Astrocyte of the hippocampus (primary cell): ENCODE measurements at regions not wholly inside any gene's neighbourhood (a gene's known extent, or its start where the extent isn't known, plus 50 kb on each side); places are given as distances from the start of the nearest gene placed in this dataset.

Experiments
- DNase-seq: peaks from one replicate; pipeline ENCODE4 v3.0.0; 2011; ENCODE audit warnings: low read depth, low spot score

DNA sequence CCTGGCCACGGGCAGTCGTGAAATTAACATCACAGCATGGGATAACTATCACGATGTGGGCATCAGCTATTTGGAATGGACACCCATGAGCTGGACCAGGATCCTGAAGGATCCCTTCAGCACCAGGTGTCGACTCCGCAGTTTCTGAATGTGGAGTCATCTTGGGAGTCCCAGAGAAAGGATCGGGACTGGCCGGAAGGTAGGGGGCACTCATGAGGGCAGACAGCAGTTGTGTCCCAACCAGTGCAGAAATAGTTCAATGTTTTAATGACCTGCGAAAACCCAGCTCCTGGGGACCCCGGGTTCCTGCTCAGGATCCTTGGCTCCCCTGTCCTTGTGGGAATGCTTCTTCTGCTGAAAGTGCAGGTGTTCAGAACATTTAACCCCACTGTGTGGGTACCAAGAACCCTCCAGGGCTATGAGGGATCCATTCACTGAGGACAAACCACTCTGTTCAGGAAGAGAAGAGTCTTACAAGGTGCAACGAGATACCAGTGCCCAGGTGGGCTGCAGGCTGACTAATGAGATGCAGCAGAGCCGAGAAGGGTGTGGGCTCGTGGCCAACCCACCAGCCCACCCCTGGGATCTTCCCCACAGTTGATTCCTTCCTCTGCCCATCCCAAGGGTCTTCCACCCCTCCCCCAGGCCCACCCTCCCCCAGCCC lies 154.8 kb downstream of the SALL1 start:
- DNase-seq: no peak

- no peak for DNase-seq
These were observed 156.1 kb downstream of the SALL1 start for GRCh38 chr16:50994995-50995394.

DNA sequence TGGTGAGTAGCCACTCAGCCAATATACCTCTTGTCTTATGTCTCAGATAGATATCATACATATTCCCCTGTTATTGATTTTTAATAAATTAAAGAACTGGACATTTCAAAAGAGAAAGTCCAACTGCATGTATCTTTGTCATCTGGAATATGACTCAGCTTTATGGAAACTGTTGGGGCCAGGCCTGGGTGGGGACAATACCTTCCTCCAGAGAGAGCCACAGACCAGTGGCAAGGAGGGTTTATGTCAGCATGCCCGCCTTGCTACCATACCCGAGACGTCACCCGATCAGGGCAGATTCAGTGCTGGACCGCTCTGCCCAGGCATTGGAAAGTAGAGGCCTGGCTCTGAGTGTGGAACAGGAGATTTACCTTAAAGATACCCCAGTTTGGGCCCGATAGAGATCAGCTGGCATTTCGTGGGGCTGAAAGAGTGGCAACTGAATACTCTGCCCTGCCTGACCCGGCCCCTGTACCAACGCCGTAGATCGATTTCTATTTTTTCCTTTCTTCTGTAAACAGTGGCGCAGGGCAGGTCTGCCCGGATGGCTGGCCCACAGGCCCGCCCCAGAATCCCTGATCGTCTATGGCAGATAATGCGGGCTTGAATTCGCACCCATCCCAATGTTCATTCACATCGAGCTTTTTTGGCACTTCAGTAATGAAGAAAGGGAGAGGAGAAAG lies 158.6 kb downstream of the SALL1 start:
- DNase-seq: no peak

GRCh38 chr16:50991436-50991835 lies 159.6 kb downstream of the SALL1 start:
- DNase-seq: no peak

GRCh38 chr16:50991006-50991405 lies 160.1 kb downstream of the SALL1 start:
- no peak for DNase-seq

DNA sequence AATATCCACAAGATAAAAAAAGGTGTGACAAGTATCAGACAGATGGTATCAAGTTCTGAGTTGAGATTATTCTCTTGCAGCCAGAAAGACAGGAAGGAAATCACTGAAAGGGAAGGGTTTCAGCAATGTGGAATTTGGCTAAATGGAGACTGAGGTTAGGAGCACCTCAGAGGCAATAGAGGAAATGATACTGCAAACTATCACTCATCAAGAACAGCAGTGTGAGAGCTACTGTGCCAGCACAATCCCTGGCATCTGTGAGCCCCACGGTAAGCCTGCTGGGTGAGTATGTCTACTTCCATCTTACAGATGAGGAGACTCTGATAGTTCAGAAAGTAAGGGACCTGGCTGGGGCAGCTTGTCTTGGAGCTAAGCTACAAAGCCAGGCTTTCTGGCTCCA lies 162.0 kb downstream of the SALL1 start:
- no peak for DNase-seq

DNA sequence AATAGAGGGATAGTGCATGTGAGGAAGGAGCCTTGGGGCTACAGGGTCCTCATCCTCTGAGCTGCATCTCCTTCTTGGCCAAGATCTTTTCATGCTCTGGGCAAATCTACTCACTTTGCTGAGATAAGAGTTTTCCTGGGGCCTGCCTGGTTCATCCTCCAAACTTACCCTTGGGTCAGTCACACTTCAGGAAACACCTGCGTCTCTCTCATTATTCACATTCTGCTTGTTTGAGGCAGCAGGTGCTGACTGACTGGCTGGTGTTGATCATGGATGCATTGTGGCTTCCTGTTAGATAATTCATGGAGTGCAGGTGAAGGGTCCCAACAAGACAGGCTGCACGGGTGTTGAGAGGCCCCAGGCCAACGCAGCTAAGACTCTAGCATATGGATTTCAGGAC lies 162.6 kb downstream of the SALL1 start:
- no peak for DNase-seq

DNA sequence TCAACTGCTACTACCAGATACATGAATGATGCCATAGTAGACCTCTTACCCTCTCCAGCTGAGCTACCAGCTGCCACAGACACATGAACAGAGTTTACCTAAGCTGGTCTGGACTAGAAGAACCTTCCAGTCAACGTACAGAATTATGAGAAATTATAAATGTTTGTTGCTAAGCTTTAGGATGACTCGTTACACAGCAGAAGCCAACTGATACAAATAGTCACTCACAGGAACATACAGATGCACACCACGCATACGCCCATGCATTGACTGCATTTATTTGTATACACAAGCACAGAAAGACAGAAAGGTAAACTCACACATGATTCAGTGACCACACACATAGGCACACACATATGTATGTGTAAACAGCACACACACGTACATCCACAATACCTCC lies 164.6 kb downstream of the SALL1 start:
- no peak for DNase-seq

GRCh38 chr16:50985733-50986132 lies 165.3 kb downstream of the SALL1 start:
- DNase-seq: no peak

DNA sequence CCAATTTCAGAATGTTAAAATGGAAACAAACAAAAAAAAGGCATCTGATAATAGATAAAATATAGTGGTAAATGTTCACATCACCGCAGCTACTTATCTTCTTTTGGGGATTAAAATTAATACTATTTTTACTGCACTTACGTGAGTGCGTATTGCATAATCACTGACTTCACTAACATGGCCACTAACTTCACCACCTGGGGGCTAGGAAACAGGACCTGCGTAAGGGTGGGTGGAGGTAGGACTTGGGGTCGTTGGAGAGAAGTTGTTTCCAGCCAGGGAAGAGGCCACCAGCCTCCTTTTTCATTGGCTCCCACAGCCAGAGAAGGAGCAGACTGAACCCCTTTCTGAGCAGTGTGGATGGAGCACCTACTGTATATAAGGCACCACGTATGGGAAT lies 166.4 kb downstream of the SALL1 start:
- DNase-seq: no peak

- DNase-seq: no peak
These were observed 168.3 kb downstream of the SALL1 start for GRCh38 chr16:50982808-50983207.

- DNase-seq: no peak
These were observed 169.1 kb downstream of the SALL1 start for GRCh38 chr16:50981951-50982350.

DNA sequence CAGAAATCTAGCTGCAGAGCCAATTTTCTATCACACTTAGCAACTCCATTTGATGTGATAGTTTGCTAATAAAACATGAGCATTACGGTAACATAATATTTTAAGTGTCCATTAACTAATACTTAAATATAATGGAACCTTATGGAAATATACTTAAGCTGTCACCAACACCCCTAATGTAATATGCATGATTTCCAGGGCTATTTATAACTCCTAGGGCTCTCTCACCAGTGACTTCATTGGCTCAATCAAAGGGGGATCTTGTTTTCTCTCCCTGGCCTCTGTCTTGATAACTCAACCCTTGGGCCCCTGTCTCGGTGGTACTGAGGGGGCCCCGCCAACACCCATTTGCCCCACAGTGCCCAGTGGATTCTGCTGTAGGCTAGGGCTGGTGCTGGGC lies 170.4 kb downstream of the SALL1 start:
- DNase-seq: no peak

DNA sequence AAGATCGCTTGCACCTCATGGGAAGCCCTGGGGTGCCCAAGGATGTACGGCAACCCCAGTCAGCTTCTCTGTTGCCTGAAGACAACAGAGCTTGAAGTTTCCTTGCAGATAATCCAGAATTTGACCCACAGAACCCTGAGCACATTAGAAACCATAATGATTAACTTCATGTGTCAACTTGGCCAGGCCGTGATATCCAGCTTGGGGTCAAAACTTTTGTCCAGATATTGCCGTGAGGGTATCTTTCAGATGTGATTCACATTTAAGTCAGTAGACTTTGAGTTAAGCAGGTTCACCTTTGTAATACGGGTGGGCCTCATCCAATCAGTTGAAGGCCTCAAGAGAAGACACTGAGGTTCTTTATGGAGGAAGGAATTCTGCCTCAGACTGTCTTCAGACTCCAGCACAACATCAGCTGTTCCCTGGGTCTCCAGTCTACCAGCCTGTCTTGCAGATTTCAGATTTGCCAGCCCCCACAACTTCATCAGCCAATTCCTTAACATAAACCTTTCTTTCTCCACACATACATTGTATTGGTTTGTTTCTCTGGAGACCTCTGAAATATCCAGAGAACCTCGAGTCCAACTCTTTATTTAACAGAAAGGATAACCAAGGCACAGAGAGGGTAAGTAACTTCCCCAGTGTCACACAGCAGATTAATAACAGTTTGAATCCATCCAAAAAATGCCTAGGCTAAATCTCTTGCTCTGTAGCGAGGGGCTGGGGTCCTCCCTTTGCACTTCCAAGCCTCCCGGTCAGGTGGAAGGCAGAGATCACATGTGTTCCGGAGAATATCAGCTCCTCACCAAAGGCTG lies 171.1 kb downstream of the SALL1 start:
- no peak for DNase-seq

DNA sequence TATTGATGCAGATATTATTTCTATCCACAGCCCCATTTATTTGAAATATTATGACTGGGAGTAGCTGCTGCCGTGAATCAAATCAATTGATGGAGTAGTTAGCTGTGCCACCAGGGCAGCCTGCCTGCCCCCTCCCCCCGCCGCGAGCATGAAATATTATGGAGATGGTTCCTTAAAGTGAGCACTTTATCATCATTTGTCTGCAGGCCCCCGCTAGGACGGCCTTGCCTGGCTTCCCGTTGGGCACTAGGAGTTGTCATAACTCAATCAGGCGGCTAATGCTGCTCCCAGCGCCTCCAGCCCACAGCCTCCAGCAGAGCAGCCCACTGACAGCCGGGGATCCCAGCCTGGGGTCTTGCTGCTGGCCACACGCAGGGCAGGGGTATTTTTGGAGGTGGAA lies 173.9 kb downstream of the SALL1 start:
- no peak for DNase-seq

- DNase-seq: peak; percentile 30
These were observed 176.5 kb downstream of the SALL1 start for GRCh38 chr16:50974438-50975036.

DNA sequence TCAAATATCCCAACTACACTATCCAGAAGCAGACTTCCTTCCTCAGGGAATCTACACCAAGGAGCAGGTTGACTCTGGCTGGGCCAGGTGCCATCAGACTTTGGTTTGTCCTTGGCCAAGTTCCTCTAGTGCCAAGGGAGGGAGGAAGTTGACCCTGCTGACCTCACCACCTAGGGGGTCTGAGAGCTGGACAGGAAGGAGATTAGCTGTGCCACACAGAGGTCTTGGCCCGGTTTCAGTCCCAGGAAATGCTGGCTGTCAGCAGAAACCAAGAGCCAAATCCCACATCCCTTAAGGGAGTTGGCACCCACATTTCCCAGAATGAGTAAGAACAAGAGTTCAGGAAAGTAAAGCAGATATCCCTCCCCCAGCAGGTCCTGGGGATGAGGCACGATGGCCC lies 178.2 kb downstream of the SALL1 start:
- peak; percentile 42 for DNase-seq

DNA sequence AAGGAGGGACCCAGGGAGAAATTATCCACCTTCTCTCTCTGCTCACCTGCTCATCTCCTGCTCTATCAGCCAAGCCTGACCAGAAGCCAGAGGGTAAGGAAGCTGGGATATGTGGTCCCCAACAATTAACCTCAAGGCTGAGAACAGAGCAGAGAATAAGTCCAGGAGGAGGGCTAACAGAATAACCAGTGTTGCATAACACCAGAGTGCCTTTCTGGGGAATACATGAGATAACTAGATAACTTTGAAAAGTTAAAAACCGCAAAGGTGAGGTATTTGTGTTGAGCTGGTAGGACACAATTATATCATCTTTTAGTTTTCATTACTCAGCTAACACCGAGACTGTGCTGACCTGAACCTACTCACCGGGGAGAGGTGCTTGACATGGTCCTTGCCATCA lies 180.8 kb downstream of the SALL1 start:
- DNase-seq: no peak

GRCh38 chr16:50967827-50968612 lies 183.1 kb downstream of the SALL1 start:
- peak; percentile 30 for DNase-seq

DNA sequence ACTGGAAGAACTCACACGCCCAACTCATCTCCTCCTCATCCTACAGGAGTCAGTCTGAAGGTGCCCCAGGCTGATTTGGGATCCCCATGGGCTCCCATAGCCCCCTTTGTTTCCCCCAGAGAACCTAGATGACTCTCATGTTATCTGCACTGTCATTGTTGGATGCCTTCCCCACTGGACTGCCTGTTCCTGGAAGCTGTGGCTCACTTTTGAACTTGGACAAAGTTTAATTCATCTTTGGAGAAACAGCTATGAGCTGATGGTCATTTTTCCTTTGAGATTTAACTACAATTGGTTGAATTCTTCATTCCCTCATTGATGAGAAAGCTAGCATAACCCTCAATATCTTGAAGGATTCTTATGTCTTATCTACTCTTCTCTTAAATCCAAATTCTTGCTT lies 186.6 kb downstream of the SALL1 start:
- no peak for DNase-seq

- no peak for DNase-seq
These were observed 189.1 kb downstream of the SALL1 start for GRCh38 chr16:50961952-50962351.
